ENCODE measurements at regions not wholly inside any gene's neighbourhood (a gene's known extent, or its start where the extent isn't known, plus 50 kb on each side); places are given as distances from the start of the nearest gene placed in this dataset.
"Not testable (repeated sequence)": the region's sequence is repeated elsewhere in the genome, so short reads cannot be mapped to it uniquely, and the experiment has no call there.

- no peak for FAIRE-seq
- DNase-seq (ENCODE audit: extremely low spot score, insufficient read length, low read depth), result no peak
Measured at GRCh38 chr9:111095441-111095840, 57.2 kb upstream of the LPAR1 start.

DNA sequence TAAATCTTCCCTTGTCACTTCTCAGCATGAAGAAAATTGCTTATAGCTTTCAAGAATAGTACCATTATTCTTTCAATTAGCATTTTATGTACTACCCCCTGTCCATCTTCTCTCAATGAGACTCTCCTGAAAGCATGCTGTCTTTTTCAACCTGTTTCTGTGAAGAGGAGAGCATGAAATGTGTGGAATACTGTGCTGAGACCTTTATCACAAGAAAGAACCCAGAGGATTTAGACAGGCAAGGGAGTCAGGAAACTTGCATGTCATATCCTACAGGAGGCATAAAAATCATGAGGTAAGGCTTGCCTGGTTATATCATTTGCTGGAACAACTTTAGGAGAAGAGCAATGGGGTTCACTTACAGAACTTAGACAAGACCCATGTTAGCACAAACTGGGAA lies 56.7 kb upstream of the LPAR1 start:
- FAIRE-seq, result no peak
- no peak for DNase-seq (ENCODE audit: extremely low spot score, insufficient read length, low read depth)

DNA sequence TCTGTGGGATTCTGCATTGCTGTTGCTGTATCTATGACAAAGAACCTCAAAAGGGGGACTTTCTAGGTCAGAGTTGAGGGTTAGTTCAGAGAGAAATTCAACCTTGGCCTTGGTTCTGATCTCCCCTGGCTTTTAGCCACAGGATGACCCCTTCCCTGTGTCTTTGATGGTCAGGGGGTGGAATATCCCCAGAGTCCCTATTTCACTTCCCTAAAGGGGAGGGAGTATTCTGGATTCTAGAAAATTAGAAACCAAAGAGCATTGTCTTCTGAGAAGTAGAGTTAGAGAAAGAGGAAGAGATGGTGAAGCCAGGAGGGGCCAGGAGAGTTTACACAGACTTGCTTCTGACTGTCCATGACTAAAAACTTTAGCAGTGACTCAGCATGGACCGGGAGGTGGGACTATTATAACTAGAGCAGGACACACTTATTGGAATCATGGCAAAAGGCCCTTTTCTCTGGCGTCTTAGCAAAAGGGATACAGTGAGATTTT lies 56.2 kb upstream of the LPAR1 start:
- no peak for FAIRE-seq
- DNase-seq (ENCODE audit: extremely low spot score, insufficient read length, low read depth), result no peak

DNA sequence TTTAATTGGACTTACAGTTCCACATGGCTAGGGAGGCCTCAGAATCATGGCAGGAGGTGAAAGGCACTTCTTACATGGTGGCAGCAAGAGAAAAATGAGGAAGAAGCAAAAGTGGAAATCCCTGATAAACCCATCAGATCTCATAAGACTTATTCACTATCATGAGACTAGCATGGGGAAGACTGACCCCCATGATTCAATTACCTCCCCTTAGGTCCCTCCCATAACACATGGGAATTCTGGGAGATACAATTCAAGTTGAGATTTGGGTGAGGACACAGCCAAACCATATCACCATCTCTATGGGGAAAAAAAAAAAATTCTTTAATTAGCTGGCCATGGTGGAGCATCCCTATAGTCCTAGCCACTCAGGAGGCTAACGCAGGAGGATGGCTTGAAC lies 53.9 kb upstream of the LPAR1 start:
- DNase-seq (ENCODE audit: extremely low spot score, insufficient read length, low read depth); FAIRE-seq: not testable (repeated sequence)

All from GM18507 (cell line).